SKM-1 treated with dmso at 0.1 percent for 144 hours (cell line): ENCODE measurements at regions not wholly inside any gene's neighbourhood (a gene's known extent, or its start where the extent isn't known, plus 50 kb on each side); places are given as distances from the start of the nearest gene placed in this dataset.

Experiments used
- DNase-seq: peaks from one replicate; lab custom pipeline; 2025; ENCODE audit not compliant: unreplicated experiment; lab: John Stamatoyannopoulos, UW

DNA sequence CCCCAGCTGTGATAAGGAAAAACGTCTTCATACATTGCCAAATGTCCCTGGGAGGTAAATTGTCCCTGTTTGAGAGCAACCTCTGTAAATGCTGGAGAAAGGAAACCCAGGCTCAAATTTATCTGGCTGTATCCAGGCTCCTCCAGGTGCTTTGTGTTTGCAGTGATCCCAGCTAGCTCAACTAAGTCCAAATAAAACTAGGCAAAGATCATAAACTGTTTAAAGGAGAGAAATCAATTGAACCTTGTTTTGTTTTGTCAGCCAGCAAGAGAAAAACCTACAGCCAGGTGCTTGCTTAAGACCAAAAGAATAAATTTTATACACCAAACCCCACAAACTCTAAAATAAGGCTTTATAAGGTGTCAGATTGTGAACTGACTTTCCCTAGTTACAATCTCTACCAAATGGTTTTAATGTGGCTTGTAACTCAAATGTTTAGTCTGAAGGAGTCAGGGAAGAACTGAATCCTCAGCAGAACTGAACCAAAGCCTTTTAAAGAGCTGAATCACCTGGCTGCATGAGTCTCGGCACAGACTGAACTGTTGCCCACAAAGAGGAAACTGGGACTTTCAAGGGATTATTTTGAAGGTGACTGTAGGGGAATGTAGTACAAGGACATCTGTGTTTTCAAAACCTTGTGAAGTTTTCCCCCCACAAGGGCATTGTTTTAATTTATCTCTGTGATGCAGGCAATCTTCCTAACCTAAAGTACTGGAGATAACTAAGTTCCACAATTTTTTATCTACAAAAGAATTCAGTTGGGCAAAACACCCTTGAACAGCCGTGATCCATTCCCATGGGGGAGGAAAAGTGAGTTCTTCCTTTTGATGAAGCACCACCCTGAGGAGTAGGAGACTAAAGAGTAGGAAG, 201.7 kb upstream of the TARS1 start:
- DNase-seq = no peak

GRCh38 chr5:33240558-33240957, 200.2 kb upstream of the TARS1 start:
- no peak for DNase-seq

- peak; percentile 79 for DNase-seq
Measured at GRCh38 chr5:33241802-33242201, 199.0 kb upstream of the TARS1 start.

DNA sequence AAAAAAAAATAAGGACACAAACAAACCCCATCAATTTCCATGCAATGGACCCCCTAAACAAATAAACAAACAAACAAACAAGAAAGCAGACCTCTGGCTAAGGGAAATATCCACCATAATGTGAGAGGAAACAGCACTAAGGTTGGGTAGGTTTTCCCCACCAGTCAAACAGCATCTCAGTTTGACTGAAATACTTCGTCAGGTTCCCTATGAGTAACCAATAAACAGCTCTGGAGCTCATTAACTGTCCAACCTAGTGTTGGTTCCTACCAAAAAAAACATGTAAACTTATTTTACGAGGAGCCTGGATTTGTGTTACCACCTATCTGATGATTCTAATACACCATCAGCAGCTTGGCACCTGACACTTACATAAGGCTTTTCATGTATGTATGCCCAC, 198.5 kb upstream of the TARS1 start:
- DNase-seq = no peak

- DNase-seq = no peak
Measured at GRCh38 chr5:33244441-33245150, 196.2 kb upstream of the TARS1 start.

- DNase-seq = no peak
Measured at GRCh38 chr5:33254579-33254978, 186.2 kb upstream of the TARS1 start.

DNA sequence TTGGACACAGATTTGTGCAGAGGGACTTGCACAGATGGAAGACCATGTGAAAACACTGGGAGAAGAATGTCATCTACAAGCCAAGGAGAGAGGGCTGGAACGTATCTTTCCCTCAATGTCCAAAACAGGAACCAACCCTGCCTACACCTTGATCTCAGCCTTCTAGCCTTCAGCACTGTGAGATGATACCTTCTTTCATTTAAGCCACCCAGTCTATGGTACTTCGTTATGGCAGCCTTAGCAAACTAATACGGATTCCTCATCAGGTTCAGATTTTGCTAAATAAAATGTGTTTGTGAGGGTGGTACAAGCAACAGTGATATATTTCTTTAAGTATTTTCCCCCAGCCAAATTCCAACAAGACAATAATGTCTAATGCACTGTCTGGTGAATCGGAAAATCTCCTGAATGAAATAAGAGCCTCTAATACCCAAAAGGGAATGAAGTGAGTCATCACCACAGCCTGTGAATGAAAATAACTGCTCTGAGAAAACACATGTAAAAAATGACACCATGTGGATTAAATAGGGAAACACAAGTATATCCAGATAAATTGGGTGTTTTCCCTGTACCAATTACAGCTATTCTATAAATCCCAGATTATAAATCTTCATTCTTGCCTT, 182.8 kb upstream of the TARS1 start:
- DNase-seq = no peak

DNA sequence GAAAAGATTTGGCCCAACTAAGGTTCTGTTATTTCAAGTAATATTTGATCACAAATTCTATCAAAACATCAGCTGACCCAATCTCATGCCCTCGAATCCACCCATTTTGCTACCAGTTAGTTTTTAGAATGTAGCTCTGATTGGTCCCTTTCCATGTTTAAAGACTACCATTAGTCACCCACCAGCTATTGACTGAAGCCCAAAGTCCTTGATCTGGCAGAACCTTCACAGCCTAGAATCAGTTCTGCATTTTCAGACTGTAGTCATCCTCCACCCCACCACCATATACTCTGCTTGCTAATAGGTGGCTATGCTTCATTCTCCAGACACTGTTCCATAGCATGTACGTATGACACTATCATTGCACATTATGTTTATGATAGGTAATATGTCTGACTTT, 182.2 kb upstream of the TARS1 start:
- DNase-seq = no peak

DNA sequence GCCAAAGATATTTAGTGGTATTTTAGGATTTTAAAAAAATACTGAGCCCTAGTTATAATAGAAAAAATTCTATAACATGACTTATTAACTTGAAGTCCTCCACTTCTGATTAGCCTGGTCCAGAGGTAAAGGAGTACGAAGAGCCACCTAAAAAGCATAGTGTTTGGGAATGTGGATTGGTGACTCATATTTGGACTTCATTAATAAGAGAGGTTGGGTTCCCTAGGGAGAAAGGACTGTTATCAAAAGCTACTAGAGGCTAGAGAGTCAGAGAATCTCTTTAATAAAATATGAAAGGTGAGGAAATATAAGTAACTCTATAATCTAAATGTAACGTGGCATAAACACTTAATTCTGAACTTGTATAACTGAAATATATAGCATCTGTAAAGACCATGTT, 180.7 kb upstream of the TARS1 start:
- no peak for DNase-seq

GRCh38 chr5:33261305-33261704, 179.5 kb upstream of the TARS1 start:
- no peak for DNase-seq

DNA sequence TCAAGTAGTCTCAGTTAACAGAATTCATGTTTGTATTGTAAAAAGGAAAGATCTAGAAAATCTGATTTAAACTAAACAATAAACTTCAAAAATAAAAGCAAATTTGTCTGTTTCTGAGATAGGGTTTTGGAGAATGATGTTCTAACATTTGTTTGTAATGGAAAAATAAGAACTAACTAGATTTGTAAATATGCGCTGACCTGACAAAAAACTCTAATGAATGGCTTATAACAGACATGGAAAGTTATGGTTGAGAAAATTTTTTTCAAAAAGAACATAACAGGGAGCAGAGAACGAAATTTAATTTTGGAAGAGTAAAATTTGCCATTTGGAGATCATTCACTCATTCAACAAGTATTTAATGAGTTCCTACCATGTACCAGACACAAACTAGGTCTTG, 179.0 kb upstream of the TARS1 start:
- no peak for DNase-seq

DNA sequence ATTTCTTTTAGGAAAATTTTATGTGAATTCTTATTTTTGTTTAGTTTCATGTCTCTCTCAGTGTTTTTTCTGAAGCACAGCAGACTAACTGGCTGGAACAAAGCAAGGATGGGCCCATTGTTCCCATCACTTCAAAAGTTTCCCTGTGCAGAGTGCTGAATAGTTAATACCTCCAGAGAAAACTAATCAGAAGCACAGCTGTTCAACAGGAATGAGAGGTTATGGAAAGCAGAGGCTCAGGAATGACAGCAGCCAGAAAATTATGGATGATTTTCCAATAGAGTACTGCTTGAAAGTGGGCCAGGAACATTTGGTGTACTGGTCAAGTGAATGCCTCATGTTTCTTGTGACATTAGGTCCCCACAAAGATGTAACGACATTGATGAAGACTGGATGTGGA, 173.0 kb upstream of the TARS1 start:
- DNase-seq = no peak

- DNase-seq = no peak
Measured at GRCh38 chr5:33268374-33268773, 172.4 kb upstream of the TARS1 start.

DNA sequence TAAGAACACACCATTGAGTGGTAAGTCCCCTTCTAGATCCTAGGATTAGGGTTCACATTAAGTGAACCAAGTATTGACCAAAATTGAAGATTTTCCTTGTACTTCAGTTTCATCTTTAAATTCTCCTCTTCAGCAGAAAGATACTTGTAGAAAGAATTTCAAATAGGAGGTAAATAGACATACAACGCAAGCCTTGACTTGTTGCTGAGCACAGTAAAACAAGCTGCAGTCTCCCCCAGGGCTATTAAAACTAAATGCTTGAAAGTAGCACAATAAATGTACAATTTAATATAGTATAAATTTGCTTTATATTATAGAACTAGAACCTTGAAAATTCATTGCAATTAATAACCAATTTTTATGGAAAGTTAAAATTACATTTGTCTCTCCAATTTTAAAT, 170.1 kb upstream of the TARS1 start:
- DNase-seq = no peak

DNA sequence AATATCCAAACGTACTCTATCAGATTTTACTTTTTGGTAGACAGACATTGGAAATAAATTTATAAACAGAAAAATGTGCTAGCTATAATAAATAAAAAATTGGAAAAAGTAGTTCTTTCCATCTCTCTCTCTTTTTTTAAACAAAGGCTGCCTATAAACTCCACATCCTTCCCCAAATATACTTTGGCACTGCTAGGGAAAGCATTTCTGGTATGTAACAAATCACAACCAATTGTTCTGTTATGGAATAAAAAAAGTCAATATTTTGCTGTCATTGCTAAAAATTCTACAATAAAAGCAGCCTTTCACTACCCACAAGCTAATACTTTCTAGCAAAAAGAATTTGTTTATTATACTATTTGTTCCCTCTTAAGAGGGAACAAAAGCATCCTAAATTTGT, 169.2 kb upstream of the TARS1 start:
- DNase-seq = no peak

- DNase-seq = no peak
Measured at GRCh38 chr5:33272288-33272687, 168.5 kb upstream of the TARS1 start.

DNA sequence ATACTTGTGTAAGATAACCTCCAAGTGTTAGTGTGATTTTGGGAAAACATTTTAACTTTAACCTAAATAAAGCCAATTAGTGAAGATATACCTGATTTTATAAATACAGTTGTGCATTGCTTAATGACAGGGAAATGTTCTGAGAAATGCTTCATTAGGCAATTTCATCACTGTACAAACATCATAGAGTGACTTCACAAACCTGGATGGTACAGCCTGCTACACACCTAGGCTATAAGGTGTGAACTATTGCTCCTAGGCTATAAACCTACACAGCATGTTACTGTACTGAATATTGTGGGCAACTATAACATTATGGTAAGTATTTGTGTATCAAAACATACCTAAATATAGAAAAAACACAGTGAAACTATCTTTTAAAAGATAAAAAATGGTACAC, 166.8 kb upstream of the TARS1 start:
- no peak for DNase-seq

DNA sequence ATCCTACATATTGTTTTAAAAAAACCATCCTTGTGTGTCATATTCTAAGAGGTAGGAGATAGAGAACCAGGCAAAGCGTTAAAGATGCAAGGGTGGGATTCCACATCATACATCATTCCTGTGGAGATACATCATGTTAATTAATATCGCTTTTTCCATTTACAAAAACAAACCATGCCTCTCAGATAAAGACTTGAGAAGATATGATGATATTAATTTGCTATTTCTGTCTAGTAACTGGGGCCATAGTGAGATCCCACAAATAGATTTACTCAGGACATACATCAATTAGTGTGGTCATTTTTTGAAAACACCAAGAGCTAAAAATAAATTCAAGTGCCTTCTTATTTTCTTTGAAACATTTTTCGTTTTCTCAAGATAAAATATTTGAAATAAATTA, 165.4 kb upstream of the TARS1 start:
- no peak for DNase-seq

DNA sequence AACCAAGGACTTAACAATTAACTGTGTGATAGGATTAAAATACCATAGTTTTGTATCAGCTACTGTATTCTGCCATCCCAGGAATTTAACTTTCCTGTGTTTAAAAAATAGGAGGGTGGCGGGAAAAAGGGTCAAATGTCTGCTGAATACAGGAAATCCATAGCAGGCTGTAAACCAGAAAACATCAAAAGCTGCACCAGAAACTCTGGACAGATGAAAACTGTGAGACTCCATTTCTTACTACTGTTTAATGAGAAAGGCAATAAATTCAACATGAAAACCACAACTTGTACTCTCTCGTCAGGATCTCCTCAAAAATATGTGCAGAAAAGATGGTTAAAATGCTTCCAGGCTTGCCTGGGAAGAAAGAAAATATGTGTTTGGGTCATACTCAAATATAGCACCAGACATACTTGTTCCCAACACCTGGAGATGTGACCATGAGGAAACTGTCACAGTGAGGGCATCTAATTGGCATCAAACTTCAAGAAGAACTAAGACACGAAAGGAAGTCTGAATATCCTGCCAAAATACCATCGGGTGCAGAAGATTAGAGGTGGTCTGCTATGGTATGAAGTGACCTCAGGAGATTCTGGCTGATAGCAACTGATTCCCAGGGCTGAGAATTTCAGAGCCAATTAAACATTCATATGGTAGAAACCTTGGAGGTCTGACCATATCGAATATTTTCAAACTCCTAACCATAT, 164.7 kb upstream of the TARS1 start:
- no peak for DNase-seq

- no peak for DNase-seq
Measured at GRCh38 chr5:33276628-33276950, 164.2 kb upstream of the TARS1 start.

- DNase-seq = no peak
Measured at GRCh38 chr5:33277061-33277650, 163.6 kb upstream of the TARS1 start.
